H1 (cell line): ENCODE measurements at regions not wholly inside any gene's neighbourhood (a gene's known extent, or its start where the extent isn't known, plus 50 kb on each side); places are given as distances from the start of the nearest gene placed in this dataset.

ENCODE experiments used
- CTCF ChIA-PET: fragments of 300-600 bp; sonication (Branson Sonifier 250); formaldehyde crosslinking; loops from one replicate; lab custom pipeline; 2021; ENCODE audit not compliant: partially characterized antibody; lab: Charles Lee
- POLR2A ChIA-PET: fragments of 300-600 bp; sonication (Branson Sonifier 250); formaldehyde crosslinking; loops from one replicate; lab custom pipeline; 2021; ENCODE audit warnings: inconsistent platforms; ENCODE audit not compliant: partially characterized antibody; lab: Charles Lee
- DNase-seq, 2 experiments: peaks; one replicate each; pipeline versions ENCODE4 v3.0.0 to v3.0.0-alpha.2; 2010 to 2022; ENCODE audit warnings: low spot score in 2 of 2, low read depth in 1 of 2, mixed read lengths in 1 of 2
- FAIRE-seq: peaks from 2 replicates; lab custom pipeline; 2011; peaks lifted over from hg19 to GRCh38; lab: Jason Lieb, UNC
- H2AFZ ChIP-seq: 2 replicates; pipeline ENCODE4 v1.8.1; 2012; ENCODE audit warnings: low read length, inconsistent platforms
- H2AK5ac ChIP-seq: 2 replicates; pipeline ENCODE4 v1.6.1; 2013; ENCODE audit warnings: low read depth, low read length
- H2BK120ac ChIP-seq: replicated peaks from 2 replicates; pipeline ENCODE3; 2013; ENCODE audit warnings: low read depth, low read length, inconsistent platforms
- H2BK12ac ChIP-seq: 2 replicates; pipeline ENCODE4 v1.6.1; 2013; ENCODE audit warnings: low read depth, low read length
- H2BK15ac ChIP-seq: 2 replicates; pipeline ENCODE4 v1.6.1; 2013; ENCODE audit warnings: low read length
- H2BK20ac ChIP-seq: 2 replicates; pipeline ENCODE4 v1.6.1; 2013; ENCODE audit warnings: low read length
- H2BK5ac ChIP-seq: 2 replicates; pipeline ENCODE4 v1.6.1; 2013; ENCODE audit warnings: low read depth, low read length
- H3K14ac ChIP-seq: 2 replicates; pipeline ENCODE4 v1.6.1; 2013; ENCODE audit warnings: inconsistent platforms; ENCODE audit not compliant: insufficient read length
- H3K18ac ChIP-seq: 2 replicates; pipeline ENCODE4 v1.6.1; 2013; ENCODE audit warnings: low read length; ENCODE audit errors: extremely low read depth
- H3K23ac ChIP-seq: 2 replicates; pipeline ENCODE4 v1.6.1; 2013; ENCODE audit warnings: inconsistent platforms; ENCODE audit not compliant: insufficient read length
- H3K23me2 ChIP-seq: 2 replicates; pipeline ENCODE4 v1.6.1; 2013; ENCODE audit warnings: low read depth, low read length
- H3K27ac ChIP-seq: 2 replicates; pipeline ENCODE4 v1.6.1; 2011; ENCODE audit warnings: low read depth, low read length, inconsistent platforms
- H3K27me3 ChIP-seq, 4 experiments: replicated peaks in 1 of 4; 1 replicate in 1 of 4; 2 replicates in 3 of 4; pipeline versions ENCODE4 v1.6.1 to v1.8.1; 2011 to 2013; ENCODE audit warnings: low read length in 3 of 4, mild to moderate bottlenecking in 3 of 4, inconsistent platforms in 2 of 4, mixed read lengths in 2 of 4, moderate library complexity in 1 of 4; ENCODE audit not compliant: control insufficient read depth in 3 of 4, insufficient read depth in 3 of 4; ENCODE audit errors: extremely low read depth in 1 of 4
- H3K36me3 ChIP-seq, 4 experiments: 2 replicates each; pipeline versions ENCODE4 v1.6.1 to v1.8.1; 2011 to 2013; ENCODE audit warnings: mild to moderate bottlenecking in 4 of 4, low read length in 3 of 4, moderate library complexity in 2 of 4, control low read depth in 1 of 4, inconsistent platforms in 1 of 4; ENCODE audit not compliant: insufficient read depth in 4 of 4, control insufficient read depth in 2 of 4
- H3K4ac ChIP-seq: replicated peaks from 2 replicates; pipeline ENCODE3; 2013; ENCODE audit warnings: low read length, low read depth, mixed read lengths, inconsistent platforms; ENCODE audit not compliant: insufficient read length
- H3K4me1 ChIP-seq, 4 experiments: replicated peaks in 1 of 4; 1 replicate in 1 of 4; 2 replicates in 3 of 4; pipeline versions ENCODE4 v1.6.1 to v1.8.1; 2011 to 2013; ENCODE audit warnings: low read length in 3 of 4, inconsistent platforms in 2 of 4, mixed read lengths in 1 of 4; ENCODE audit not compliant: insufficient read depth in 4 of 4, control insufficient read depth in 3 of 4
- H3K4me2 ChIP-seq, 2 experiments: 2 replicates each; pipeline versions ENCODE4 v1.6.1 to v1.8.1; 2011 to 2013; ENCODE audit warnings: low read depth in 2 of 2, low read length in 2 of 2, control low read depth in 1 of 2, inconsistent platforms in 1 of 2, mild to moderate bottlenecking in 1 of 2; ENCODE audit not compliant: insufficient read depth in 1 of 2
- H3K4me3 ChIP-seq, 4 experiments: fragments of 200-600, 300-600 bp in 1 of 4; sonication (generic), shearing (Covaris generic), sonication (Bioruptor Twin) in 1 of 4; 2 replicates each; pipeline versions ENCODE4 v1.5.1 to v1.8.1; 2011 to 2016; ENCODE audit warnings: low read length in 4 of 4, low read depth in 3 of 4, control low read depth in 2 of 4, inconsistent platforms in 2 of 4, mild to moderate bottlenecking in 2 of 4, mixed read lengths in 1 of 4, moderate library complexity in 1 of 4; ENCODE audit not compliant: insufficient read depth in 2 of 4; ENCODE audit errors: extremely low read depth in 1 of 4
- H3K56ac ChIP-seq: replicated peaks from 2 replicates; pipeline ENCODE3; 2013; ENCODE audit warnings: low read depth, mild to moderate bottlenecking, mixed read lengths, low read length, inconsistent platforms; ENCODE audit not compliant: insufficient read length
- H3K79me1 ChIP-seq: 2 replicates; pipeline ENCODE4 v1.6.1; 2013; ENCODE audit warnings: low read depth, low read length, control low read depth
- H3K79me2 ChIP-seq, 2 experiments: 2 replicates each; pipeline versions ENCODE4 v1.6.1 to v1.8.1; 2012 to 2013; ENCODE audit warnings: low read length in 2 of 2, mild to moderate bottlenecking in 2 of 2, inconsistent platforms in 1 of 2; ENCODE audit not compliant: insufficient read depth in 2 of 2, control insufficient read depth in 1 of 2
- H3K9ac ChIP-seq, 4 experiments: replicated peaks in 1 of 4; 1 replicate in 1 of 4; 2 replicates in 3 of 4; pipeline versions ENCODE4 v1.6.1 to v1.8.1; 2011 to 2013; ENCODE audit warnings: low read depth in 3 of 4, low read length in 3 of 4, control low read depth in 2 of 4, mild to moderate bottlenecking in 2 of 4, moderate library complexity in 2 of 4, inconsistent platforms in 1 of 4; ENCODE audit errors: extremely low read depth in 1 of 4
- H3K9me3 ChIP-seq, 2 experiments: 2 replicates each; pipeline versions ENCODE4 v1.6.1 to v1.8.1; 2012 to 2013; ENCODE audit warnings: mild to moderate bottlenecking in 2 of 2, moderate library complexity in 2 of 2, control low read depth in 1 of 2, inconsistent platforms in 1 of 2, low read depth in 1 of 2, low read length in 1 of 2, mixed read lengths in 1 of 2; ENCODE audit not compliant: insufficient read depth in 2 of 2
- H4K20me1 ChIP-seq, 2 experiments: replicated peaks in 1 of 2; 2 replicates each; pipeline versions ENCODE3 to v1.8.1; 2011 to 2013; ENCODE audit warnings: inconsistent platforms in 2 of 2, low read length in 2 of 2, mild to moderate bottlenecking in 1 of 2; ENCODE audit not compliant: insufficient read depth in 2 of 2, control insufficient read depth in 1 of 2
- H4K5ac ChIP-seq: 2 replicates; pipeline ENCODE4 v1.6.1; 2013; ENCODE audit warnings: low read length, low read depth, mixed read lengths, inconsistent platforms; ENCODE audit not compliant: insufficient read length
- H4K8ac ChIP-seq: 2 replicates; pipeline ENCODE4 v1.8.0; 2013; ENCODE audit warnings: mild to moderate bottlenecking, moderate library complexity, low read length, inconsistent platforms; ENCODE audit not compliant: insufficient read depth; ENCODE audit errors: extremely low read depth
- H4K91ac ChIP-seq: replicated peaks from 2 replicates; pipeline ENCODE3; 2013; ENCODE audit warnings: low read length, mixed read lengths, inconsistent platforms; ENCODE audit not compliant: insufficient read length
- HDAC6 ChIP-seq: IDR thresholded peaks from one replicate; pipeline ENCODE4 v1.7.1; 2012; ENCODE audit warnings: low read depth, mild to moderate bottlenecking, inconsistent platforms, low read length, moderate library complexity
- KDM1A ChIP-seq: fragments of 200-600, 300-600 bp; sonication (generic); IDR thresholded peaks from 2 replicates; pipeline ENCODE4 v1.7.1; 2016; ENCODE audit warnings: mild to moderate bottlenecking, low read length, borderline replicate concordance
- KDM4A ChIP-seq: IDR thresholded peaks from one replicate; pipeline ENCODE4 v1.7.1; 2012; ENCODE audit warnings: low read depth, mild to moderate bottlenecking, moderate library complexity, low read length, inconsistent platforms; ENCODE audit not compliant: severe bottlenecking
- PHF8 ChIP-seq: fragments of 200-600 bp; sonication (generic); conservative IDR thresholded peaks from 2 replicates; pipeline ENCODE4 v1.7.1; 2012; ENCODE audit warnings: low read depth, mild to moderate bottlenecking, inconsistent platforms, low read length, moderate library complexity
- POLR2AphosphoS5 ChIP-seq: IDR thresholded peaks from 2 replicates; pipeline ENCODE4 v1.6.1; 2011; ENCODE audit warnings: low read depth, low read length
- RBBP5 ChIP-seq: IDR thresholded peaks from 2 replicates; pipeline ENCODE4 v1.7.1; 2012; ENCODE audit warnings: low read depth, mild to moderate bottlenecking, inconsistent platforms, low read length, moderate library complexity, borderline replicate concordance
- SIX5 ChIP-seq: IDR thresholded peaks from 2 replicates; pipeline ENCODE4 v1.6.1; 2011; ENCODE audit warnings: mild to moderate bottlenecking, low read depth, low read length
- WGBS, 2 experiments: shearing (Covaris generic) in 1 of 2; methylation state at CpG; one replicate each; pipeline versions ENCODE4 v1.1.6 to v1.1.7; 2013 to 2015; ENCODE audit warnings: low lambda C conversion rate in 2 of 2, mixed read lengths in 2 of 2, inconsistent platforms in 1 of 2, low coverage in 1 of 2, missing lambda C conversion rate in 1 of 2; ENCODE audit not compliant: insufficient replicate concordance in 2 of 2, insufficient coverage in 1 of 2, insufficient read length in 1 of 2; ENCODE audit errors: extremely low coverage in 1 of 2, missing lambda C conversion rate in 1 of 2; 5-methylcytosine and 5-hydroxymethylcytosine counted together
- TF ChIP-seq, protein P1 (sequence below): IDR thresholded peaks from 2 replicates; pipeline ENCODE4 v1.6.1; 2011; ENCODE audit warnings: low read length, improper control_type of control experiment
- TF ChIP-seq, protein P2 (sequence below): IDR thresholded peaks from 2 replicates; pipeline ENCODE4 v1.6.1; 2012; ENCODE audit warnings: inconsistent platforms
- TF ChIP-seq, protein P3 (sequence below), 3 experiments: IDR thresholded peaks; 1 replicate in 2 of 3; 2 replicates in 1 of 3; pipeline versions ENCODE4 v1.5.1 to v1.6.1; 2011; ENCODE audit warnings: low read length in 3 of 3, mild to moderate bottlenecking in 3 of 3, inconsistent platforms in 2 of 3, low read depth in 1 of 3, moderate library complexity in 1 of 3; ENCODE audit not compliant: insufficient read depth in 1 of 3; ENCODE audit errors: control extremely low read depth in 1 of 3

DNA sequence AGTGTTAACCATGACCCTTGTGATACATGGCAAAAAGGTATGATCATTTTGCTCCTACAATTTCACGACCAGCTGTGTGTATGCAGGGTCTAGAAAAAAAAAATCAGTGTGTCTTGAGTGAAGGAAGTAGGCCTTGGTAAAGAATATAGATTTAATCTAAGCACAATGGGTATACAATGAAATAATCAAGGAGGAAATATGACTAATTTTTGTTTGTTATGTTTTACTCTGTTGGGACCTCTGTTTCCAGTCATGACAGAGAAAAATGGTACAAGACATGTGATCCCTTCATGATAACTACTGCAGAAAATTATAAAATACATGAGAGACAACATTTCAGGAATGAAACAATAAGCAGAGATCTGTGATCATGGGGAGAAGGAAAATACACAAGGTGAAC is 835.5 kb downstream of the PDHA2 start:
- H4K5ac ChIP-seq = no peak overlapping the region
- no peaks in the 10 kb centered on the region for H3K36me3 ChIP-seq
- H3K9me3 ChIP-seq = no peaks in the 10 kb centered on the region
- H2AK5ac ChIP-seq = no peak overlapping the region
- DNase-seq = no peak
- no peaks in the 10 kb centered on the region for H4K20me1 ChIP-seq
- H2BK120ac ChIP-seq = no peak overlapping the region
- no peak overlapping the region for H3K4ac ChIP-seq
- no peak overlapping the region for H3K23ac ChIP-seq
- H2BK12ac ChIP-seq = no peak overlapping the region
- H3K27ac ChIP-seq = no peak overlapping the region
- H2BK5ac ChIP-seq = no peak overlapping the region
- H3K27me3 ChIP-seq = peaks cover 0 to 1% (median 0%) of the 10 kb centered on the region in 4 experiments; a peak in 1 of 7 replicates
- H3K23me2 ChIP-seq = no peaks in the 10 kb centered on the region
- H3K9ac ChIP-seq = no peak overlapping the region
- no peak overlapping the region for H3K4me2 ChIP-seq
- H3K4me1 ChIP-seq = no peaks in the 10 kb centered on the region
- FAIRE-seq = no peak
- H2AFZ ChIP-seq = no peak overlapping the region
- no peak overlapping the region for H4K91ac ChIP-seq
- H3K79me2 ChIP-seq = no peaks in the 10 kb centered on the region
- H4K8ac ChIP-seq = no peak overlapping the region
- H2BK20ac ChIP-seq = no peak overlapping the region
- no peak overlapping the region for H3K18ac ChIP-seq
- H3K14ac ChIP-seq = no peak overlapping the region
- ChIA-PET CTCF (no interaction called here), POLR2A (no interaction called here)
- no peak overlapping the region for H3K56ac ChIP-seq
- WGBS, 2 experiments = 92% methylated on average over 1 of the region's 1 CpG; no CpG with 5 or more reads in 1 of the 2 experiments
- H3K4me3 ChIP-seq = no peak overlapping the region
- H3K79me1 ChIP-seq = no peaks in the 10 kb centered on the region
- no peak overlapping the region for H2BK15ac ChIP-seq
- no peak for TF ChIP-seq RBBP5
- TF ChIP-seq HDAC6 = no peak
- TF ChIP-seq KDM4A = no peak
- no peak for TF ChIP-seq POLR2AphosphoS5
- TF ChIP-seq, protein P1, sequence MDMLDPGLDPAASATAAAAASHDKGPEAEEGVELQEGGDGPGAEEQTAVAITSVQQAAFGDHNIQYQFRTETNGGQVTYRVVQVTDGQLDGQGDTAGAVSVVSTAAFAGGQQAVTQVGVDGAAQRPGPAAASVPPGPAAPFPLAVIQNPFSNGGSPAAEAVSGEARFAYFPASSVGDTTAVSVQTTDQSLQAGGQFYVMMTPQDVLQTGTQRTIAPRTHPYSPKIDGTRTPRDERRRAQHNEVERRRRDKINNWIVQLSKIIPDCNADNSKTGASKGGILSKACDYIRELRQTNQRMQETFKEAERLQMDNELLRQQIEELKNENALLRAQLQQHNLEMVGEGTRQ = no peak
- TF ChIP-seq, protein P2, sequence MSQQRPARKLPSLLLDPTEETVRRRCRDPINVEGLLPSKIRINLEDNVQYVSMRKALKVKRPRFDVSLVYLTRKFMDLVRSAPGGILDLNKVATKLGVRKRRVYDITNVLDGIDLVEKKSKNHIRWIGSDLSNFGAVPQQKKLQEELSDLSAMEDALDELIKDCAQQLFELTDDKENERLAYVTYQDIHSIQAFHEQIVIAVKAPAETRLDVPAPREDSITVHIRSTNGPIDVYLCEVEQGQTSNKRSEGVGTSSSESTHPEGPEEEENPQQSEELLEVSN = no peak
- TF ChIP-seq, protein P3, sequence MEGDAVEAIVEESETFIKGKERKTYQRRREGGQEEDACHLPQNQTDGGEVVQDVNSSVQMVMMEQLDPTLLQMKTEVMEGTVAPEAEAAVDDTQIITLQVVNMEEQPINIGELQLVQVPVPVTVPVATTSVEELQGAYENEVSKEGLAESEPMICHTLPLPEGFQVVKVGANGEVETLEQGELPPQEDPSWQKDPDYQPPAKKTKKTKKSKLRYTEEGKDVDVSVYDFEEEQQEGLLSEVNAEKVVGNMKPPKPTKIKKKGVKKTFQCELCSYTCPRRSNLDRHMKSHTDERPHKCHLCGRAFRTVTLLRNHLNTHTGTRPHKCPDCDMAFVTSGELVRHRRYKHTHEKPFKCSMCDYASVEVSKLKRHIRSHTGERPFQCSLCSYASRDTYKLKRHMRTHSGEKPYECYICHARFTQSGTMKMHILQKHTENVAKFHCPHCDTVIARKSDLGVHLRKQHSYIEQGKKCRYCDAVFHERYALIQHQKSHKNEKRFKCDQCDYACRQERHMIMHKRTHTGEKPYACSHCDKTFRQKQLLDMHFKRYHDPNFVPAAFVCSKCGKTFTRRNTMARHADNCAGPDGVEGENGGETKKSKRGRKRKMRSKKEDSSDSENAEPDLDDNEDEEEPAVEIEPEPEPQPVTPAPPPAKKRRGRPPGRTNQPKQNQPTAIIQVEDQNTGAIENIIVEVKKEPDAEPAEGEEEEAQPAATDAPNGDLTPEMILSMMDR (IDR thresholded peaks at IDR 0.05; ENCODE audit: control extremely low read depth in 1 of 3, insufficient read depth in 1 of 3, low read depth in 1 of 3, low read length in 3 of 3) = no peak
- TF ChIP-seq SIX5 = no peak
- no peak for TF ChIP-seq PHF8
- no peak for TF ChIP-seq KDM1A
